ENCODE measurements at regions not wholly inside any gene's neighbourhood (a gene's known extent, or its start where the extent isn't known, plus 50 kb on each side); places are given as distances from the start of the nearest gene placed in this dataset.

GRCh38 chr6:122008101-122008999, 391.1 kb upstream of the HSF2 start:
- TF ChIP-seq POLR2A (IDR thresholded peaks at IDR 0.05; ENCODE audit: low read length) (no peak), GATA1 (IDR thresholded peaks at IDR 0.05; ENCODE audit: low read depth, low read length) (no peak)

Data from erythroblast (primary cell).